ENCODE measurements at regions not wholly inside any gene's neighbourhood (a gene's known extent, or its start where the extent isn't known, plus 50 kb on each side); places are given as distances from the start of the nearest gene placed in this dataset.

DNA sequence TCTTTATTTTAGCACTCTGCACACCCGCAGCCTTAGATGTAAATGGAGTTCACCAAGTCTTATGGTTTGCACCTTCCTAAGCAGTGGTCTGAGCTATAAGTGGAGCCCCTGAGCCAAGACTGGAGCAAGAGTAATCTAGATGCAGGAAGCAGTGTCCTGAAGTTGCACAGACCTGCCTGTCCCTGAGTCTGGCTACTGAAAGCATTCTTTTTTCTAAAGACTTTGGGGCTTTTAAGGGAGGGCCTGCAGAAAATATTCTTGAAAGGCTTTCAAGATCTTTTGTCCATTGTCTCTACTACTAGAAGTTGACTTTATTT lies 389.7 kb downstream of the KDM5D start:
- no peak for DNase-seq (ENCODE audit: low spot score)

- no peak for DNase-seq (ENCODE audit: low spot score)
Measured at GRCh38 chrY:19354061-19354856, 390.3 kb downstream of the KDM5D start.

DNA sequence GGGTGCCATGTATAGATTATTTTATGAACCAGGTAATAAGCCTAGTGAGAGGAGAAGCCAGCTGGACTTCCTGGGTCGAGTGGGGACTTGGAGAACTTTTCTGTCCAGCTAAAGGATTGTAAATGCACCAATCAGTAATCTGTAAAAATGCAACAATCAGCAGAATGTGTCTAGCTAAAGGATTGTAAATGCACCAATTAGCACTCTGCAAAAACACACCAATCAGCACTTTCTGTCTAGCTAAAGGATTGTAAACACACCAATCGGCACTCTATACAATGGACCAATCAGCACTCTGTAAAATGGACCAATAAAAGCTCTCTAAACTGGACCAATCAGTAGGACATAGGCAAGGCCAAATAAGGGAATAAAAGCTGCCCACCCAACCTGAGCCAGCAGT lies 392.9 kb downstream of the KDM5D start:
- no peak for DNase-seq (ENCODE audit: low spot score)

GRCh38 chrY:19321701-19322100 lies 422.8 kb downstream of the KDM5D start:
- DNase-seq (ENCODE audit: low spot score): no peak

GRCh38 chrY:19319135-19319534 lies 425.4 kb downstream of the KDM5D start:
- DNase-seq (ENCODE audit: low spot score): no peak

- no peak for DNase-seq (ENCODE audit: low spot score)
Measured at GRCh38 chrY:19317271-19317987, 427.1 kb downstream of the KDM5D start.

DNA sequence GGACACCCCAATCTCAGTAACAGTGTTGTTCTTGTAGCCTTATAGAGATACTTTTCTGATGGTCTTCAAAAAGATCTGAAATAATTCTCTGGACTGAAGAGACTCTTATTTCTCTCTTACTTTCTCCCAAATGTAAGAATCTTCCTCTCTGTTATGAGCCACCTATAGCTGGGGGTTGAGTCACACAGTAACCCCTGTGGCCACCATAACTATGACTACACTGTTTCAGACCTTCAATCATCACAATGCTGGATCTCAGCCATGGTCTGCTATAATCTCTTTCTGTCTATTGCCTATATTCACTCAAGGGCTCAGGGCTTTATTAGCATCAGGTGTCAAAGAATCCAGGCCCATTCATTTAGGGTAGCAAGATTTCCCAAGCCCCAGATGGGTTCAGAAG lies 436.9 kb downstream of the KDM5D start:
- DNase-seq (ENCODE audit: low spot score): no peak

- DNase-seq (ENCODE audit: low spot score): no peak
Measured at GRCh38 chrY:19303136-19303535, 441.4 kb downstream of the KDM5D start.

- no peak for DNase-seq (ENCODE audit: low spot score)
Measured at GRCh38 chrY:19290925-19291324, 453.6 kb downstream of the KDM5D start.

GRCh38 chrY:19274076-19274475 lies 470.4 kb downstream of the KDM5D start:
- no peak for DNase-seq (ENCODE audit: low spot score)

DNA sequence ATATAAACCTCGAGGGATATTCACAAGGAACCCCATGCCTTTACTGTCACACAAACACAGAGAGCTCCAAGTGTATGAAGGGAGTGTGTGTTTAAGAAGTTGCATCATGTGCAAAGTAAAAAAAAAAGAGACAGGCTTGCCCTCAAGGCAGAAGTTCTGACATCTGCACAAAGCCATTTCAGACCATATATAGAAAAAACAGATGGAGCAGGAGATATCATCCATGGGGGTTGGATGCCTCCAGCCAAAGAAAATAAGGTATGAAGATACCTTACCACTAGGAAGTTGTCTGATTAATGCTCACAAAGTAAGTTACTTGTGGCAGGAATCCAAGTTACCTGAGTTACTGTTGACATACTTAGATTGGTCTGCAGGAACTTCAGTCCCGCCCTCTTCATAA lies 476.2 kb downstream of the KDM5D start:
- no peak for DNase-seq (ENCODE audit: low spot score)

DNA sequence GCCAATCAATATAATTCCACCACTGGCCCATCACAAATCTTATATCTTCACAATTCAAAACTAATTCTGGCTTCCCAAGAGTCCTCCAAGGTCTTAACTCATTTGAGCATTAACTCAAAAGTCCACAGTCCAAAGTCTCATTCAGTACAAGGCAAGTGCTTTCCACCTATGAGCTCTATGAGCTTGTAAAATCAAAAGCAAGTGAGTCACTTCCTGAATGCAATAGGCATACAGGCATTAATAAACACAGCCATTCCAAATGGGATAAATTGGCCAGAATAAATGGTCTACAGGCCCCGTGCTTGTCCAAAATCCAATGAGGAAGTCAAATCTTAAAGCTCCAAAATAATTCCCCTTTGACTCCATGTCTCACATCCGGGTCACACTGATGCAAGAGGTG lies 479.1 kb downstream of the KDM5D start:
- no peak for DNase-seq (ENCODE audit: low spot score)

DNA sequence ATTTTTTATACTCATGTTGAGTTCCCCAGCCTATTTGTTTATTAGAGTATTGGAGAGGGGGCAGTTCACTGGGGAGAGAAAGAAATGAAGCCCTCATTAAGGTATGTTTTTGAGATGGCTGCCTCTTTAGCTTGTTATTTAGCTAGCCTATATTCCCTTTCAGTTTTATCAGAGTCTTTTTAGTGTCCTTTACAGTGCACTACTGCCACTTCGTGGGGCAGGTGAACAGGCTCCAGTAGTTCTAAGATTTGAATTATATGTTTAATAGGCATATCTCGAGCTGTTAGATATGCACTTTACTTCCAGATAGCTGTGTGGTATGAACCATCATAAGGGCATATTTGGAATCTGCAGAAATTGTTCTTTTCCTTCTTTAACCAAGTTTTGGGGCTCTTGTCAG lies 482.2 kb downstream of the KDM5D start:
- DNase-seq (ENCODE audit: low spot score): no peak

- DNase-seq (ENCODE audit: low spot score): no peak
Measured at GRCh38 chrY:19232276-19232994, 458.9 kb upstream of the HSFY2 start.

DNA sequence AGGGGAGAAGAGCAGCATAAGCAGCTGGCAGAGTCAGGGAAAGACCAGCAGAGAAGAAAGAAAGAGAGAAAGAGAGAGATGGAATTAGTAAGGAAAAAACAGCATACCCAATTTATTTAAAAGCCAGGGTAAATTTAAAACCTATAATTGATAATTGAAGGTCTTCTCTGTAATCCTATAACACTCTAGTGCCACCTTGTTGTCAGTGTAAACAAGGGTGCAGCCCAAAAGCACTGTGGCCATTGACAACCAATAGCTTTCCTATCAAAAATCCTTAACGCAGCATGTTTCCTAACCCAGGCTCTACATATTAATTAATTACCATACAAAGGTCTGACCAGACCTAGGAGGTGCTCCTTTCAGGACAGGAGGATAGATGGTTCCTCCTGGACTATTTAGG lies 447.2 kb upstream of the HSFY2 start:
- no peak for DNase-seq (ENCODE audit: low spot score)

DNA sequence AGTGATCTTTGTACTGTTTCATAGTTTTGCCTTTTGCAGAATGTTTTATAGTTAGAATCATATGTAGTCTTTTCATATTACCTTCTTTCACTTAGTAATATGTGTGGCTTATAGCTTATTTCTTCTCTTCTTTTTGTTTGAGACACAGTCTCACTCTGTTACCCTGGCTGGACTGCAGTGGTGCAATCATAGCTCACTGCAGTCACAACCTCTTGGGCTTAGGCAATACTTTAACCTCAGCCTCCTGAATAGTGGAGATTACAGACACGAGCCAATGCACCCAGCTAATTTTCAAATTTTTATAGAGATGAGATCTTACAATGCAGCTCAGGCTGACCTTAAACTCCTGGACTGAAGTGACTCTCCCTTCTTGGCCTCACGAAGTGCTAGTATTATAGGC lies 435.4 kb upstream of the HSFY2 start:
- no peak for DNase-seq (ENCODE audit: low spot score)

DNA sequence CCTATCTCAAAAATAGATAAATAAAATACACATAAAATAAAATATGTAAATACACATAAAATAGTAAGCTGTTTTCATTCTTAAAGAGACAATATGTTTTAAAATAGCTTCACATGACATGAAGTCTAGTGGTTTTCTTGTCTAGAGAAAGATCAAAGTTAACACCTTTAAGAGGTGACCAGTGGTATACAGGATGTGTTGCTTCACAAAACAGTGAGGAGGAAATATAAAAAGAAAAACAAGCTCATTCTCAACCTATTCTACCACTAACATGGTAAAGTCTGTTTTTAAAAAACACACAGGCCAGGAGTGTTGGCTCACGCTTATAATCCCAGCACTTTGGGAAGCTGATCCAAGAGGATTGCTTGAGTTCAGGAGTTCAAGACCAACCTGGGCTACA lies 433.5 kb upstream of the HSFY2 start:
- no peak for DNase-seq (ENCODE audit: low spot score)

- DNase-seq (ENCODE audit: low spot score): no peak
Measured at GRCh38 chrY:19180824-19181223, 407.3 kb upstream of the HSFY2 start.

DNA sequence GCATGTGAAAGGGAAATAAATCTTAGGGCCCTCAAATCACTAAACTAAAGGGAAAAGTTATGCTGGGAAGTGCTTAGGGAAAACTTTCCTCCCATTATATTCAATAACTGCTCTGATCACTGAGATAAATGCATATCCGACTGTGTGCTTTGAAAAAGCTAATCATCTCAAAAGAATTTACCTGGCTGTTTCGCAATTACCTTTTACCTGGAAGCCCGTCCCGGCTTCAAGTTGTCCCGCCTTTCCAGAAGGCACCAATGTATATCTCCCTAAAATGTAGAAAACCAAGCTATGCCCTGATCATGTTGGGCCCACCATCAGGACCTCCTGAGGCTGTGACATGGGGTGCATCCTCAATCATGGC lies 394.6 kb upstream of the HSFY2 start:
- DNase-seq (ENCODE audit: low spot score): no peak

GRCh38 chrY:19167319-19168201 lies 394.0 kb upstream of the HSFY2 start:
- no peak for DNase-seq (ENCODE audit: low spot score)

DNA sequence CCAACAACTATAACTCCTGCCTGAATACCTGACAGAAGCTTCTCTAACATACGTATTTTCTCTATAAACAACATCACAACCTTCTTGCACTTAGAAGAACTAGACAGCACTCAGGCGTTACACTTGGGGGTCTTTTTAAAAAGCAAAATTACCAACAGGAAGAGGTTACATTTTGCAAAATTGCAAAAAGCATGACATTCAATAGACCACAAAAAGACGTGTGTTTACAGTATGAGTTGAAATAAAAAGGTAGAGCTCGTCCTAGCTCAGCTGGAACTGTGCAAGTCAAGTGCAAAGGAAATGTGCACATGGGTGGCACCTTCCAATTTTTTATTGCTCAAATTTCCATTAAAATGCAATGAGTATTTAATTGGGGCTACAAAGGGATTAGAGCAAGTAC lies 375.2 kb upstream of the HSFY2 start:
- no peak for DNase-seq (ENCODE audit: low spot score)

GRCh38 chrY:19146296-19146695 lies 372.8 kb upstream of the HSFY2 start:
- DNase-seq (ENCODE audit: low spot score): no peak

Data from hematopoietic multipotent progenitor cell treated with erythropoietin and hydrocortisone succinate and interleukin-3 and kit ligand, for 17 days (in vitro differentiated cells).